Activated naive CD8-positive, alpha-beta T cell treated with anti-CD3 and anti-CD28 coated beads, Interleukin-2, amount 50 U/mL, for 24 hours (primary cell): ENCODE measurements at regions not wholly inside any gene's neighbourhood (a gene's known extent, or its start where the extent isn't known, plus 50 kb on each side); places are given as distances from the start of the nearest gene placed in this dataset.
"Not testable (repeated sequence)": the region's sequence is repeated elsewhere in the genome, so short reads cannot be mapped to it uniquely, and the experiment has no call there.

Experiments
- ATAC-seq: fragments of 150-1000 bp; cut with Tn5 transposase; one replicate; pipeline ENCODE4 v1.10.0; 2021
- DNase-seq: peaks from one replicate; pipeline ENCODE4 v3.0.0; 2021
- H3K27ac Mint-ChIP-seq: one replicate; pipeline ENCODE4 v1.8.0; 2021; ENCODE audit warnings: mild to moderate bottlenecking, mixed read lengths
- H3K27me3 Mint-ChIP-seq: one replicate; pipeline ENCODE4 v1.8.0; 2021; ENCODE audit warnings: mixed read lengths
- H3K36me3 Mint-ChIP-seq: one replicate; pipeline ENCODE4 v1.8.0; 2021; ENCODE audit warnings: low read depth, mixed read lengths
- H3K4me1 Mint-ChIP-seq: one replicate; pipeline ENCODE4 v1.8.0; 2021; ENCODE audit warnings: mixed read lengths
- H3K4me3 Mint-ChIP-seq: one replicate; pipeline ENCODE4 v1.8.0; 2021; ENCODE audit warnings: mild to moderate bottlenecking, moderate library complexity, mixed read lengths
- H3K9me3 Mint-ChIP-seq: one replicate; pipeline ENCODE4 v1.8.0; 2021; ENCODE audit warnings: mixed read lengths

- H3K4me3 Mint-ChIP-seq: no peak overlapping the region
- H3K9me3 Mint-ChIP-seq: peaks cover 7% of the 10 kb centered on the region
- peaks cover 30% of the 10 kb centered on the region for H3K4me1 Mint-ChIP-seq
- ATAC-seq (peak; percentile 40), DNase-seq (no peak)
- peaks cover 24% of the 10 kb centered on the region for H3K27me3 Mint-ChIP-seq
- no peak overlapping the region for H3K27ac Mint-ChIP-seq
- peaks cover 3% of the 10 kb centered on the region for H3K36me3 Mint-ChIP-seq
Measured at GRCh38 chr7:138169441-138169851, 93.2 kb downstream of the AKR1D1 start.

- H3K9me3 Mint-ChIP-seq: peaks cover 5% of the 10 kb centered on the region
- H3K36me3 Mint-ChIP-seq: no peaks in the 10 kb centered on the region
- H3K4me1 Mint-ChIP-seq: peaks cover 30% of the 10 kb centered on the region
- H3K4me3 Mint-ChIP-seq: no peak overlapping the region
- no peak overlapping the region for H3K27ac Mint-ChIP-seq
- ATAC-seq: no peak
- DNase-seq: no peak
- H3K27me3 Mint-ChIP-seq: peaks cover 26% of the 10 kb centered on the region
Measured at GRCh38 chr7:138170298-138170697, 94.0 kb downstream of the AKR1D1 start.

GRCh38 chr7:138170959-138171703, 94.9 kb downstream of the AKR1D1 start:
- H3K4me1 Mint-ChIP-seq: peaks cover 30% of the 10 kb centered on the region
- no peaks in the 10 kb centered on the region for H3K36me3 Mint-ChIP-seq
- H3K27me3 Mint-ChIP-seq: peaks cover 26% of the 10 kb centered on the region
- DNase-seq: no peak
- no peak overlapping the region for H3K4me3 Mint-ChIP-seq
- H3K9me3 Mint-ChIP-seq: peaks cover 5% of the 10 kb centered on the region
- peak overlapping the region; percentile 69 for H3K27ac Mint-ChIP-seq
- peak; percentile 76 for ATAC-seq

DNA sequence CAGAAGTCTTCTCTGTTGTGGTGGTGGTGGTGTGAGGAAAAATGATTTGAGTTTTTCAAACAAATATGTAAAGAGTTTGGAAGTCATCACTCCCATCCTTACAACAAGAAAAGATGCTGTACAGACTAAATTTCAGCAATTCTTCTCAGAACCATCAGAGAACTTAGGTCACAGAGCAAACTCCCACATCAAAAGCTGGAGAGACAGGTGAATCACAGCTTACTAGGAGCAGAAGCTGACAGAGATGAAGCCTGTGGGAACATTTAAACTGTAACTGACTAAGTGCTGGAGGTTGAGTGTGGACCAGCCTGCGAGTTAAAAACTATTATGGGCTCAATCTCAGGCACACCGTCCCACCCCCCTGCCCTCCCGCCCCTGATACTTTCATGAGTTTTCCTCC, 97.3 kb downstream of the AKR1D1 start:
- DNase-seq (no peak), ATAC-seq (peak; percentile 58)
- Mint-ChIP-seq H3K27ac (no peak overlapping the region), H3K9me3 (peaks cover 5% of the 10 kb centered on the region), H3K27me3 (peaks cover 21% of the 10 kb centered on the region), H3K4me3 (no peak overlapping the region), H3K36me3 (no peaks in the 10 kb centered on the region), H3K4me1 (peaks cover 27% of the 10 kb centered on the region)

GRCh38 chr7:138176060-138176459, 99.8 kb downstream of the AKR1D1 start:
- Mint-ChIP-seq H3K27ac (no peak overlapping the region), H3K4me3 (no peak overlapping the region), H3K36me3 (no peaks in the 10 kb centered on the region), H3K9me3 (peaks cover 5% of the 10 kb centered on the region), H3K27me3 (peaks cover 10% of the 10 kb centered on the region), H3K4me1 (peaks cover 10% of the 10 kb centered on the region)
- no peak for DNase-seq
- ATAC-seq: no peak

DNA sequence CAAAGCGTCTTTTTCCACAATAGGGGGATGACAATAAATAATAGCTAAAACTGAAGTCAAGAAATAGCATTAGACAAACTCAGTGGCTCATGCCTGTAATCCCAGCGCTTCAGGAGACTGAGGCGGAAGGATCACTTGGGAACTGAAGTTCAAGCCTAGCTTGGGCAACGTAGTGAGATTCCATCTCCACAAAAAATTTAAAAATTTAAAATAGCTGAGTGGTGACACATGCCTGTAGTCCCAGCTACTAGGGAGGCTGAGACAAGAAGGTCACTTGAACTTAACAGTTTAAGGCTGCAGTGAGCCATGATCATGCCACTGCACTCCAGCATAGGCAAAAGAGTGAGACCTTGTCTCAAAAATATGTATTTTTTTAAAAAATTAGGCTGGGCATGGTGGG, 107.9 kb downstream of the AKR1D1 start:
- no peak for DNase-seq
- Mint-ChIP-seq H3K4me3 (no peak overlapping the region), H3K9me3 (peaks cover 25% of the 10 kb centered on the region), H3K27me3 (peaks cover 6% of the 10 kb centered on the region), H3K27ac (no peak overlapping the region), H3K4me1 (no peaks in the 10 kb centered on the region), H3K36me3 (no peaks in the 10 kb centered on the region)
- ATAC-seq: no peak

GRCh38 chr7:138185132-138185908, 109.1 kb downstream of the AKR1D1 start:
- Mint-ChIP-seq H3K27ac (no peak overlapping the region), H3K4me1 (no peaks in the 10 kb centered on the region), H3K27me3 (peaks cover 6% of the 10 kb centered on the region), H3K9me3 (peaks cover 25% of the 10 kb centered on the region), H3K4me3 (no peak overlapping the region), H3K36me3 (no peaks in the 10 kb centered on the region)
- ATAC-seq: no peak
- DNase-seq: no peak

GRCh38 chr7:138186951-138187351, 110.7 kb downstream of the AKR1D1 start:
- Mint-ChIP-seq H3K27me3 (peaks cover 6% of the 10 kb centered on the region), H3K4me1 (no peaks in the 10 kb centered on the region), H3K36me3 (no peaks in the 10 kb centered on the region), H3K4me3 (no peak overlapping the region), H3K27ac (no peak overlapping the region), H3K9me3 (peaks cover 25% of the 10 kb centered on the region)
- DNase-seq: no peak
- no peak for ATAC-seq

GRCh38 chr7:138188290-138188858, 112.1 kb downstream of the AKR1D1 start:
- Mint-ChIP-seq H3K36me3 (no peaks in the 10 kb centered on the region), H3K27me3 (peaks cover 3% of the 10 kb centered on the region), H3K4me3 (no peak overlapping the region), H3K9me3 (peaks cover 25% of the 10 kb centered on the region), H3K27ac (no peak overlapping the region), H3K4me1 (no peaks in the 10 kb centered on the region)
- no peak for ATAC-seq
- no peak for DNase-seq

- ATAC-seq (no peak), DNase-seq (no peak)
- H3K27ac Mint-ChIP-seq: no peak overlapping the region
- H3K4me1 Mint-ChIP-seq: no peaks in the 10 kb centered on the region
- H3K27me3 Mint-ChIP-seq: peaks cover 3% of the 10 kb centered on the region
- no peak overlapping the region for H3K4me3 Mint-ChIP-seq
- H3K9me3 Mint-ChIP-seq: no peaks in the 10 kb centered on the region
- H3K36me3 Mint-ChIP-seq: no peaks in the 10 kb centered on the region
Measured at GRCh38 chr7:138194567-138194966, 118.3 kb downstream of the AKR1D1 start.

DNA sequence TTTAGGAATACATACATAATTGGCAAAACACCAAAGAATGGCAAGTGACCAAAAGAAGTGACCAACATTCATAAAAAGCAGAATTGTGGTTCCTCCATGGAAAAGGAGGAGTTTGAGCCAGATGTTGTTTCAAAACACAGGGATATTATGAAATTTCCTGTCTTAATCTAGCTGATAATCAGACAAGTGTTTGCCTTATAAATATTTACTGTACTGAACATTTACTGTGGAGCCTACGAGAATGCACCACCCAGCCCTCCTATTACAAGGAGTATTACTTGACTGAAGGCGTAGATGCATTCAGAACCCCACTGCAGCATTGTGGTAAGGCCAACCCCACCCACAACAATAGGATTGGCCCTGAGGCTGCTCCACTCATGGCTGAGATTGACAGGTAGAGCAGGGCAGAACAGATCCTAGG, 118.9 kb downstream of the AKR1D1 start:
- Mint-ChIP-seq H3K27ac (no peak overlapping the region), H3K27me3 (peaks cover 3% of the 10 kb centered on the region), H3K4me1 (no peaks in the 10 kb centered on the region), H3K36me3 (no peaks in the 10 kb centered on the region), H3K4me3 (no peak overlapping the region), H3K9me3 (no peaks in the 10 kb centered on the region)
- DNase-seq: no peak
- no peak for ATAC-seq

- H3K9me3 Mint-ChIP-seq, H3K4me3 Mint-ChIP-seq, H3K27ac Mint-ChIP-seq, H3K36me3 Mint-ChIP-seq, H3K4me1 Mint-ChIP-seq, H3K27me3 Mint-ChIP-seq, ATAC-seq, DNase-seq: not testable (repeated sequence)
Measured at GRCh38 chr7:138196503-138196946, 120.3 kb downstream of the AKR1D1 start.

DNA sequence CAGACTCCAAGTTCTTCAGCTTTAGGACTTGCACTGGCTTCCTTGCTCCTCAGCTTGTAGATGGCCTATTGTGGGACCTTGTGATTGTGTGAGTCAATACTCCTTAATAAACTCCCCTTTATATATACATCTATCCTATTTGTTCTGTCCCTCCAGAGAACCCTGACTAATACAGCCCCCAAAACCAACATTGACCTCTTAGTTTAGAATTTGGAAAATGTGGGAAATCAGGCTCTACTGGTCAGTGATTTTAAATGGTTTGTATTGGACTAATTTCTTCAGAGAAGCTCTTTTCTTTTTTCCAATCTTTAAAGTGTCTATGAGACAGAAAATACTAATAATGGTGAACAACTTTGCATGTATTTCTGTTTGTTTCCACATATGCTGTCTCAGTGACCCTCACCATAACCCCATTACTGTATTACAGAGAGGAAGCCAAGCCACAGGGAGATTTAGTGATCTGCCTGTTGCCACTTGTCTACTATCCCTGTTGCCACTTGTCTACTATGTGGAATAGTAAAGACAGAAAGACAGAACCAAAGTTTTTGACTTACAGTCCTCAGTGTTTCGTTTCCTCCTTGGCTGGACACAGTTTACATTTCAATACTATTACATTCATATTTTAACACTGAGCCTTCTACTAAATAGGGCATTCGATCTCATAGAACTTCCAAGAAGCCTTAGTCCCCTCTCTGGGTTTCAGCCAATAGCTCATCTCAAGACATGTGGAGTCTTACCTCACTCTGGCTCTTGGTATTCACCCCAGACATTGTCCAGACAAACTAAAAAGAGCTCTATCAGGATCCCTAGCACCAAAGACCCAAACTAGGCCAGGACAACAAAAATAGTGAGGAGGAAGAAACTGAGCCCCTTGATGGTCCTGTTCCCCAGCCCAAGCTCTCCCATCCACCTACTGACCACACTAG, 121.0 kb downstream of the AKR1D1 start:
- Mint-ChIP-seq H3K36me3 (no peaks in the 10 kb centered on the region), H3K9me3 (no peaks in the 10 kb centered on the region), H3K27ac (no peak overlapping the region), H3K4me1 (no peaks in the 10 kb centered on the region), H3K27me3 (peaks cover 3% of the 10 kb centered on the region), H3K4me3 (no peak overlapping the region)
- no peak for DNase-seq
- no peak for ATAC-seq

- no peak overlapping the region for H3K27ac Mint-ChIP-seq
- H3K9me3 Mint-ChIP-seq: no peaks in the 10 kb centered on the region
- H3K4me3 Mint-ChIP-seq: no peak overlapping the region
- no peaks in the 10 kb centered on the region for H3K36me3 Mint-ChIP-seq
- no peak for ATAC-seq
- peaks cover 3% of the 10 kb centered on the region for H3K27me3 Mint-ChIP-seq
- H3K4me1 Mint-ChIP-seq: no peaks in the 10 kb centered on the region
- DNase-seq: no peak
Measured at GRCh38 chr7:138204285-138204981, 128.2 kb downstream of the AKR1D1 start.
